ENCODE measurements at regions not wholly inside any gene's neighbourhood (a gene's known extent, or its start where the extent isn't known, plus 50 kb on each side); places are given as distances from the start of the nearest gene placed in this dataset.
"Not testable (repeated sequence)": the region's sequence is repeated elsewhere in the genome, so short reads cannot be mapped to it uniquely, and the experiment has no call there.

GRCh38 chr10:118465300-118465874, 123.3 kb upstream of the FAM204A start:
- no peak for DNase-seq (ENCODE audit: low read depth)

DNA sequence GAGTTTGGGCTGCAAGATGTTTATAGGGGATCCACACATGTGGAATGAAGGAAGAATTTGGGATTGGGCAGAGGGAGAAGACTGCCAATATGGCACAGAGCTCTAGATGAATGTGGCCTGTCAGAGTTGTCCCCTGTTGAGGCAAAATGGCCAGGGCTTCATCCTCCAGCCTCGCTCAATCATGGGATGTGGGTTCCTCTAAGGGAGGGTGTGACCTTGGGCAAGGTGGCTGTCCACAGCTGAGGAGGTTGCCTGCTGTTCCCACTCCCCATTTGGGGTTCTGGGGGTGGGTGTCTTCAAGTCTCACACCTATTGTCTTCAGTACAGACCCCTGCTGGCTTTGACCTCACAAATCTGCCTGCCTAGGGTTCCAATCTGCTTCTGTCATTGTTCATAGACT, 121.6 kb upstream of the FAM204A start:
- DNase-seq (ENCODE audit: low read depth): no peak

- no peak for DNase-seq (ENCODE audit: low read depth)
Measured at GRCh38 chr10:118462401-118462800, 120.3 kb upstream of the FAM204A start.

GRCh38 chr10:118459642-118460193, 117.6 kb upstream of the FAM204A start:
- peak; percentile 16 for DNase-seq (ENCODE audit: low read depth)

DNA sequence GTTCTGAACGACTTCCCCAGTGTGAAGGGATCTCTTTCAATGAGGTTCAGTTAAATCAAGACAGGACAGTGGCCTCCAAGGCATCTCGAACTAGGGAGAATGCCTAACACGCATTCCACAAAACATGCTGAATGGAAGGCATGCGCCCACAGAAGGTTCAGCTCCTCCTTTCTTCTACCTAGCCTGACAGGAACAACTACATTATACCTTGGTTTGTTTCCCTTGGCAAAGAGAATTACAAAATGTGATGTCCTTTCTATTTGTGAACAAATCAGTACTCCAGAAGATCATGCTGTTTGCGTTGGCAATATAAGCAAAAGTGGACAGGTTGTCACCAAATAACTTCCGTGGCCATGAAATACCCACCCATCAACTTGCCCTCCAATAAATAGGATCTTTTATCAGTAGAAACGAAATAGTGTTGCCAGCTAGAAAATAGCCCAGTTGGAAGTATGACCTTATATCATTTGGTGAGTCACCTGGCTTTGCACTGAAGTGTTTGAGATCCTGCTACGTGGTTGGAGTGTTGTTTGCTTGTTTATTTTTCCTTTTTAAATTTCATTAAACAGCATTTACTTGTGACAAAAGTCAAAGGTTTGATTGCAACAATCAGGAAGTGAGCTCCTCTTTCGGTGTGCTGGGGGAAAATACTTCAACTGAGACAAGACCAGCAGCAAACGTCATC, 117.0 kb upstream of the FAM204A start:
- DNase-seq (ENCODE audit: low read depth): no peak

DNA sequence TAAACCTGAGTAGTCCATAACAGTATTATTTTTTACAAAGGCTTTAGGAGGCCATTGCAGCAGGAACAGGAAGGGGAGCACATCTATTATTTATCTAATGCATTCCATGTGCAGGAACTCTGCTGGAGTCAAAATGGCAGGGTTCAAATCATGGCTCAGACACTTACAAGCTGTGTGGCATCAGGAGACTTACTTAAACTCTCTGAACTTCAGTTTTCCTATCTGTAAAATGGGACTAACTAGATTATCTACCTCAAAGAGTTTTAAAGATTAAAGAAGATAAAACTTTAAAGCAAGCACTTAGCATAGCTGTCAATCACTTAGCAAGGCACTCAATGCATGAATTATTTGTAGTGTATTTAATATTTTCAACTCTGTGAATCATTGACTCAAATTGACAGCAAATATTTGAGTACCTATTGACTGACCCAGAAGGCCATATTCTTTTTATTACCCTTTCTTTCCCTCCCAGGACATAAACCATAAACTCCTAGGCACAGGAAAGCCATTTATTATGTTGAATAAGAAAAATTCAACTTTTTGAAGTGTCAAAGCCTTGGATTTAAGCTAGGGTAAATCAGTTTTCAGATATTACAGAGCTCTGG, 115.8 kb upstream of the FAM204A start:
- DNase-seq (ENCODE audit: low read depth): no peak

GRCh38 chr10:118455181-118455695, 113.1 kb upstream of the FAM204A start:
- no peak for DNase-seq (ENCODE audit: low read depth)

DNA sequence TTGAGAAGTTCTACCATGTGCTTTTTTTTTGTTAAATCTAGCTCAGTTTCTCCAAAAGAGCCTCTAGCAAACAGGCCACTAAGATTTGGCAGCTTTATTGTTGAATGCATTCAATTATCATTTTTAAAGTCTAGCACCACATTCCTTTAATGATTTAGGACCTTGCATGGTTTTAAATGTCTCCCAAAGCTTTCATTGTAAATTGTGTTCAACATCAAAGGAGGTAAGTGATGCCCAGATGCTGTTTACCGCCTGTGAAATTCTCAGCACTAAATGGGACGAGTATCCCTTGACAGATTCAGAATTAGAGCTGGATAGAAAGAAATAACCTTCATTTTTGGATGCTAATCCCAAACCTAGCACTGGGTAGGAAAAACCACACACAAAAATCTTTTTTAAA, 112.1 kb upstream of the FAM204A start:
- DNase-seq (ENCODE audit: low read depth): no peak

DNA sequence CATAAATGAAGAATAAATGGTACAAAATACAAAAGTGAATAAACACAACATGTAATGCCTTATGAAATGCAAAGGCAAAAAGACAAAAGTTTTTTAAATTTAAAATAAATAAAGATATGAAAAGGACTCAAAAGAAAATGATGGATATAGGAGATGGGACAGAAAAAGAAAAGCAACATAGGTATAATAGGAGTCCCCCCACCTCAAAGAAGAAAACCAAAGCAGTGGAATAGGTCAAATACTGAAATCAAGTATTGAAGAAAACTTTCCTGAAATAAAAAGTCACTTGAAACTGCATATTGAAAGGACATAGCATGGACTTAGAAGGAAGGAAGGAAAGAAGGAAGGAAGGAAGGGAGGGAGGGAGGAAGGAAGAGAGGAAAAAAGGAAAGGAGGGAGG, 110.0 kb upstream of the FAM204A start:
- no peak for DNase-seq (ENCODE audit: low read depth)

DNA sequence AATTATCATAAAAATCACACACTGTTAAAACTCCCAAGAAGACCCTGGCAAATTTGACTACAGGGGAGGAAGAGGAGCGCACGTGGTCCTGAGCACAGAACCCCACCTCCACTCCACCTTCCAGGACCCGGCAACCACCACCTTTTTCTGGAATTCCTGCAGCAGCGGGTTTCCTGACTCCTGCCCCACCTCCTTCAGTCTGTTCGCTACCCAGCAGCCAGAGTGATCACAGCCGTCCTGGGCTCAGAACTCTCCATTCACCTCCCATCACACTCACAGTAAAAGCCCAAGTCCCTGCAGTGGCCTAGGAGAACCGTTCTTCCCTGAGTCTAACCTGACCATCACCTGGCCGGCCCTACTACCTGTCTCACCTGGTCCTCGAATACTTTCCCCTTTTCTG, 107.4 kb upstream of the FAM204A start:
- DNase-seq (ENCODE audit: low read depth): no peak

GRCh38 chr10:118448744-118449143, 106.6 kb upstream of the FAM204A start:
- no peak for DNase-seq (ENCODE audit: low read depth)

DNA sequence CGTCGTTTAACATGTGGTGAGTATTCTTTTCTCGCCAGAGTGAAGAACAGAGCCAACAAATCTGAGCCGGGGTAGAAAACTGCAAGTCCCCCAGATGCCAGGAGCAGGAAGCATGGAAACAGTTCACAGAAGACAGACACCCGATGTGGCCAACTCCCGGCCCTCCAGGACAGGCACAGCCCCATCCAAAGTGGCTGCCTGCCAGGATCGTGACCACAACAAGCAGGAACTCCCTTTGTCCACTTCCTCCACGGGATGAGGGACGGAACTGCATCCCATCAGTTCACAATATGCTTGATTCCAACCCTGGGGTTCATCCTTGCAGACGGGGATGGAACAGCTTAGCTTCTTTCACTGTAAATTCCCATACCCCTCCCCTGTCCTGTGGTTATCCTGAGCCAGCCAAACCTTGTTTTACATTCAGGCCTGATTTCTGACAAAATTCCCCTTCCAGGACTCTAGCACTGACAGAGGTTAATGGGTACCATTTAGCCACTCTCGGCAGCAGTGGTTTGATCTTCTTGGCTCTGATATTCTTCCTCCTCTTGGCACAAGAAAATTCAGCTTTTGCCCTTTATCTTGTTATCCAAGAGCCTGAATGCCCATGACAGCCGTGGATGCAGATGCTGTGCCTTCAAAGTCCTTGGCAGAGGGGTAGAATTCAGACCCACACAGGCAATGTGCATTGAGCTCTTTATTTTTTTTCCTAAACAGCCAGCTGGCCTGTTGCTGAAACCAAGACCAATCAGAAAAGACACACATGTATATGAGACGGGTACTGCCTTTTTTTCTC, 105.5 kb upstream of the FAM204A start:
- DNase-seq (ENCODE audit: low read depth): no peak

DNA sequence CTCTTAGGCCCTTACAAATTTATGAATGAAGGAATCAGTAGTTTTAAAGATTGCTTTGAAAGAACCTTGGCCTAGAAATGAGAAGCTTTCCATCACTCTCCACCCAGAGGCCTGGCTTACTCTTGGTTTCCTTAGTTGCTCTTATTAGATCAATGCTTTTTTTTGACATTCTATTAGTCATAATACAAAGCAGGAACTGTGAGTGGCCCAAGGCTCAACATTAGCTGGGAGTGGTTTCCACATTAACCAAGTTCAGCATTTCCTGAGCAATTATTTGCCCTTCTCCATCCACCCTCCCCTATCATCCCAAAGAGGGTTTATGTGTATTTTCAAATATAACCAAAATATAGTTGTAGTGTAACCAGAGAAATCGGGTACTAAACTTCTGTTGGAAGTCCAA, 103.4 kb upstream of the FAM204A start:
- DNase-seq (ENCODE audit: low read depth): no peak

DNA sequence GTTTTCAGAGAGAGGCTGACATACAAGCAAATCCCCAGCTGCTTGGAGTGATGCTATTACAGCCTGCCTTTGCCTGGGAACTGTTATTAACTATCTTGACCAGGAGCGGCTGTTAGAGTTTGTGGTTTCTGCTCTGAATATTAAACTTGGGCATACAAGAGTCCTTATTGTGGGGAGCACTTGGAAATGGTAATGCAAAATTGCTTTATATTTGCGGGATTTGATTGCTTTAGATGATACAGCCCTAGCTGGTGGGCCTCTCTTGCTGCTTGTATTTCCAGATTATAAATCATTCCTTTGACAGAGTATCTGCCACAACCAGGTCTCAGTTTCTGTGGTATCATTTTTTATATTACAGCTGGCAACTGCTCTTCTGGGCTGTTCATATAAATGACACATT, 101.9 kb upstream of the FAM204A start:
- DNase-seq (ENCODE audit: low read depth): no peak

GRCh38 chr10:118442032-118442431, 99.9 kb upstream of the FAM204A start:
- DNase-seq (ENCODE audit: low read depth): no peak

GRCh38 chr10:118439824-118440223, 97.7 kb upstream of the FAM204A start:
- no peak for DNase-seq (ENCODE audit: low read depth)

- no peak for DNase-seq (ENCODE audit: low read depth)
Measured at GRCh38 chr10:118436742-118437141, 94.6 kb upstream of the FAM204A start.

GRCh38 chr10:118430190-118430589, 88.1 kb upstream of the FAM204A start:
- no peak for DNase-seq (ENCODE audit: low read depth)

DNA sequence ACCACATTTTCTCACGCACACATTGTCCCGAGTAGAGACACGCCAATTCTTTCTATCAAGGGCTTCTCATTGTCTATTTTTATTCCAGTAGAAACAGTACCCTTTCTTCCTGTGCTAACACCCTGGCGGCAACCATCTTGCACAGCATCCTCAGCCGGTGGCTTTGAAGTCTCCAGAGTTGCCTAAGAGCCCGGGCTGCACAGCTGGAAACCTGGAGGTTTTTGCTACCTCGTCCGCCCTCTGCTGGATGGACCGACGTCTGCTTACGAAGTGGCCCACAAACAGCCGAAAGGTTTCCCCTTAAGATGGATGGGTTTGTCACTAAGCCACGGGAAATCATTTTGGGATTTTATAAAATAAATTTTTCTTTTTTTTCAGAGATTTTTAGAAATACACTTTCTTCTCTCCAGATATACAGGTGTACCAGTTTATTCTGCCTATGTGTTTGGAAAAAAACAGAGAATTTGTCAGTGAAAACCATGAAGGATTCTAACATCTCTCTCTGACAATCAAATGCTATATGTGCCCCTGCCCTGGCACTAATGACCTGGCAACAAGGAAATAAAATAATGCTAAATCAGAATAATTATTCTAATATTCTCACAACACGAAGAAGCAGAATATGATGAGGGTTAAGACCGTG, 81.8 kb upstream of the FAM204A start:
- peak; percentile 7 for DNase-seq (ENCODE audit: low read depth)

DNA sequence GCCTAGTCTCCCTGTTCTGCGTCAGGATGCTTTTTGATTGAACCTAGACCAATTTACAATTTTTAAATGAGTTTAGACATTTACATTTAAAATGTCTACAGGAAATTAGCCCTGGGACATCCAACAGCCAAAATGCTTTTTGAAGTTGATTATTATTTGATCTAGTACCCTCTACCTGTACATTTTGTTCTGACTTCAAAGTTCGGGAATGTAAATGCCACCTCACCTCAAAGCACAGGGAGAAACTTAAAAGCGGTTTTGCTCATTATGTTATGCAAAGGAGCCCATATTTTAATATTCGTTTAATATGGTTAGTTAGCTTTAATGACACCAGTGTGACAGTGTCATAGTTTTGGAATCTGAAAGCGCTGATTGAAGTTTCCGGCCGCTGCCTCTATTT, 80.1 kb upstream of the FAM204A start:
- DNase-seq (ENCODE audit: low read depth): no peak

DNA sequence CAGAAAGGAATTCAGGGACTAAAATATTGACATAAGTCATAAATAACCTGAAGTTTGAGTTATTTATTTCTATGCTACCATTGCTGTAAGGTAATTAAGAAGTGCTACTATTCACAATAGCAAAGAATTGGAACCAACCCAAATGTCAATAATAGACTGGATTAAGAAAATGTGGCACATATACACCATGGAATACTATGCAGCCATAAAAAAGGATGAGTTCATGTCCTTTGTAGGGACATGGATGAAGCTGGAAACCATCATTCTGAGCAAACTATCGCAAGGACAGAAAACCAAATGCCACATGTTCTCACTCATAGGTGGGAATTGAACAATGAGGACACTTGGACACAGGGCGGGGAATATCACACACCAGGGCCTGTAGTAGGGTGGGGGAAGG, 77.9 kb upstream of the FAM204A start:
- not testable (repeated sequence) for DNase-seq (ENCODE audit: low read depth)

DNA sequence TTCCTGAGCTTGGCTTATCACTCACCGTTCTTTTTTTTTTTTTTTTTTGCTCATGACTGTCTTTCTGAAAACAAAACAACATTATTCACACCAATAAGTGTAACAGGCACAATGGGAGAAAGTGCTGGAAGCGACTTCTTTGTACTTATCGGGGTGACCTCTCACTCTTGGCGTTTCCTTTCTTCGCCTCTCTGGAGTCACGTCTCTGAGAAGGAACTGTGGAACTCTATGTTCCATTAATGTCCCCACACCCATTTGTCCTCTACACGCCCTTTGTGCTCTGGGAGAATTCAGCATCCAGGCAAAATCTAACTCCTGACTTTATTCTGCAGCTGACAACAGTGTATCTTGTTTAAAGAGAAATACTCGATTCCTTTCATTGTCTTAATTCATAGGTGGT, 70.8 kb upstream of the FAM204A start:
- DNase-seq (ENCODE audit: low read depth): no peak
